Left ventricle myocardium superior (tissue), 1 donor: ENCODE measurements at regions not wholly inside any gene's neighbourhood (a gene's known extent, or its start where the extent isn't known, plus 50 kb on each side); places are given as distances from the start of the nearest gene placed in this dataset.

Source experiments
- ATAC-seq: fragments of 200-7000 bp; cut with Tn5 transposase; one replicate; pipeline ENCODE4 v1.9.1; 2020; ENCODE audit warnings: mild to moderate bottlenecking, moderate library complexity
- DNase-seq: peaks from one replicate; pipeline ENCODE4 v3.0.0-alpha.2; 2020
- intact Hi-C: fragments of 100-400 bp; cut with micrococcal nuclease; formaldehyde crosslinking; loops from one replicate; pipeline ENCODE4 v1.11.0; 2022
- donor health status: DM: no; HTN: yes; CAD: no; lungs with severe emphysema.

DNA sequence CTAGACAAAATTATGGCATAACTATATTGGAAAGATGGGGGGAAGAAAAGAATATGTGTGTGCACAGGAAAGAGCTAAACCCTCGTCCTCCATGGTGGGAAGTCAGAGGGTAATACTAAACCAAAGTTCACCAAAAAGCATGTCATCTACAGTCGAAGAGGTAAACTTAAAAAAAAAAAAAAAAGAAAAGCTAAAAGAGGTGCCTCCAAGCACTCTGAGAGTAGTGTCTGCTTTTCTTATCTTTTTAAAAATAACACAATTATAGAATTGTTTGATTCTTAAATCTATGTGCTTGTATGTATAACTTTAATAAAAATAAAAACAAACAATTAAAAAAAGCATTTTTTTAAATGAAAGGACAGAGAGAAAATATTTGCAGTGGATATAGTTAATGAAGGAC, 77.3 kb upstream of the MYCN start:
- no peak for ATAC-seq
- intact Hi-C loops: no loop called here
- DNase-seq: no peak

DNA sequence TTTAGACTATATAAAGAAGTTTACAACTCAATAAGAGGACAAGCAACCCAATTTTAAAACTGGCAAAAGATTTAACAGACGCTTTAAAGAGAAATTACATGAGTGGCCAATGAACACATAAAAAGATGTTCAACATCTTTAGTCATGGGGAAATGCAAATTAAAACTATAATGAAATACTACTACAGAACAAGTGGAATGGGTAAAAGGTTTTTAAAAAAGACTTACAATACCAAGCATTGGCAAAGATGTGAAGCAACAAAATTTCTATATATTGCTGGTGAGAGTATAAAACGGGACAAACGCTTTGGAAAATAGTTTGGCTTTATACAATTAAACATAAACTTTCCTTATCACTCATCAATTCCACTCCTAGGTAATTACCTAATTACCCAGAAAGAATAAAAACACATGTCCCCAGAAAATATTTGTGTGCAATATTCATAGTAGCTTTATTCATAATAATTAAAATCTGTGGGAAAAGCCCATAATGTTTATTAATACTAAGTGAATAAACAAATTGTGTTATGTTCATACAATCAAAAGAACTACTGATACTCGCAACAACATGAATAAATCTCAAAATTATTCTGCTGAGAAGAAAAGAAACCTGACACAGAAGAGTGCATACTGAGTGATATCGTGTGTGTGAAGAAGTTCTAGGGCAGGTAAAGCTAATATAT, 76.7 kb upstream of the MYCN start:
- intact Hi-C loops: no loop called here
- ATAC-seq: no peak
- no peak for DNase-seq

DNA sequence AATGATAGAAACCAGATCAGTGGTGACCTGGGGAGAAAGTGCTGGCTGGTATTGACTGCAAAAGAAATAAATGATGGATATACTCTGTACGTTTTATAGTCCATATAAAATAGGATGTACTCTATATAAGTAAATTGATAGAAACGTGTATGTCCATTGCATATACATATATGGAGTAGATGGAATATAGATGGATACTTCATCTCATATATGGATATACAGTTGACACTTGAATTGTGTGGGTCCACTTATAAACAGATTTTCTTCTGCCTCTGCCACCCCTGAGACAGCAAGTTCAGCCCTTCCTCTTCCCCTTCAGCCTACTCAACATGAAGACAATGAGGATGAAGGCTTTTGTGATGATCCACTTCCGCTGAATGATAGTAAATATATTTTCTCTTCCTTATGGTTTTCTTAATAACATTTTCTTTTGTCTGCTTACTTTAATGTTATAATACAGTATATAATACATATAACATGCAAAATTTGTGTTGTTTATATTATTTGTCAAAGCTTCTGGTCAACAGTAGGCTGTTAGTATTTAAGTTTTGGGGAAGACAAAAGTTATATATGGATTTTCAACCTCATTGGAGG, 76.1 kb upstream of the MYCN start:
- no peak for DNase-seq
- no peak for ATAC-seq
- intact Hi-C loops: no loop called here

DNA sequence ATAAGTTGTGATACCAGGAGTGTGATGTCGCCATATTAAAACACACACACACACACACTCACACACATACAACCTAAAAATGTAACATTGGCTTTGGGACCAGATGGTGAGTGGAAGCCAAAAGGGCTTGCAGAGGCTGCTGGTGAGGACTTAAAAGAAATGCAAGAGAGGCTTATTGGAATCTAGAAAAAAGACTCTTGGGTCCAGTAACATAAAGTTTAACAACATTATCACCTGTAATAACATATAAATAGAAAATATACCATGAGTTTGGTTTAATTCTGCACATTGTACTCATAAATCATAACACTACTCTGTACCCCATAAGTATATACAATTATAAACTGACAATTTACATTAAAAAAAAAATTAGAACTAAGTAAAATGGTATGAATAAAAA, 74.4 kb upstream of the MYCN start:
- intact Hi-C loops: no loop called here
- DNase-seq: no peak
- ATAC-seq: no peak

DNA sequence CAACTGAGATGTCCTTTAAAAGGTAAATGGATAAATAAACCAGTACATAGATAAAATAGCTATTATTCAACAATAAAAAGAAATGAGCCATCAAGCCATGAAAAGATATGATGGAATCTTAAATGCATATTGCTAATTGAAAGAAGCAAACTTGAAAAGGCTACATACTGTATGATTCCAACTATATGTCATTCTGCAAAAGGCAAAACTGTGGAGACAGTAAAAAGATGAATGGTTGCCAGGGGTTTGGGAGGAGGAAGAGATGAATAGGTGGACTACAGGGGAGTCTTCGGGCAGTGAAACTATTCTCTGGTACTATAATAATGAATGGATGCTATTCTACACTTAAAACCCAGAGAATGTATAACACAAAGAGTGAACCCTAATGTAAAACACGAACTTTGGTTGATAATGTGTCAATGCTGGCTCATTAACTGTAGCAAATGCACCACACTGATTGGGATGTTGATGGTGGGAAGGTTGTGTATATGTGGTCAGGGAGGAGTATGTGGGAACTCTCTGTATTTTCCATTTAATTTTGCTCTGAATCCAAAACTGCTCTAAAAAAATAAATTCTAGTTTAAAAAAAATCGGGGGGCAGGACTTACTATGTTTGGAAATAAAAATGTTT, 73.7 kb upstream of the MYCN start:
- no peak for ATAC-seq
- intact Hi-C loops: no loop called here
- no peak for DNase-seq

DNA sequence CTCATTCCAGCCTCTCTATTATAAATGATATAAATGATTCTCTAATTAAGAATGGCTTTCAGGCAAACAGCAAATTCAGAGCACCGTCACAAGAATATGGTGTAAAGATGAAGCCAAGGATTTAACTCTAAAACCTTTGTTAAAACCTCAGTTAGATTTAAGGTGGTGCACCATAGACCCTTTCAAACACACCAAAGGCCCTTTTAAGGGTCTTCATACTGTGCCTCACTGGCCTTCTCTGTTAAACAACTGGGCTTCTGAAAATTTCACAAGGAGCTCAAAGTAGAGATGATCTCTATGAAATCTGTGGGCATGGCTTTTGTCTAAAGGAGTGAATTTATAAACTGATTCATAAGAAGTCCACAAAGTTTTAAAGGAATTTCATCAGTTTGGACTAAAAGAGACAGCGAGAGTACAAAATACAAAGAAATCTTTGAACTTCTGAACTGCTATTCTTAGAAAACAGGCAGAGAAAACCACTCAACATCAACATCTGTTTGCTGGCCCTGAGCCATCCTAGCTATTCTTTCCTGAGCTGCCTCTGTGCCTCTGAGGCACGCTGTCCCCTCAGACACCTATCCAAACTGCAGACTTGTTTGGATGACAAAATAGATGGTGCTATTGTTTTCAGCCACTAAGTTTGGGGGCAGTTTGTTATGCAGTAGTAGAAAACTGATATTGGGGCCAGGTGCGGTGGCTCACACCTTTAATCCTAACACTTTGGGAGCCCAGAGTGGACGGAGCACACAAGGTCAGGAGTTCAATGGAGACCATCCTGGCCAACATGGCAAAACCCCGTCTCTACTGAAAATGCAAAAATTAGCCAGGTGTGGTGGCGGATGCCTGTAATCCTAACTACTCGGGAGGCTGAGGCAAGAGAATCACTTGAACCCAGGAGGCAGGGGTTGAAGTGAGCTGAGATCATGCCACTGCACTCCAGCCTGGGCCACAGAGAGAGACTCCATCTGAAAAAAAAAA, 72.9 kb upstream of the MYCN start:
- ATAC-seq: no peak
- intact Hi-C loops: no loop called here
- no peak for DNase-seq

DNA sequence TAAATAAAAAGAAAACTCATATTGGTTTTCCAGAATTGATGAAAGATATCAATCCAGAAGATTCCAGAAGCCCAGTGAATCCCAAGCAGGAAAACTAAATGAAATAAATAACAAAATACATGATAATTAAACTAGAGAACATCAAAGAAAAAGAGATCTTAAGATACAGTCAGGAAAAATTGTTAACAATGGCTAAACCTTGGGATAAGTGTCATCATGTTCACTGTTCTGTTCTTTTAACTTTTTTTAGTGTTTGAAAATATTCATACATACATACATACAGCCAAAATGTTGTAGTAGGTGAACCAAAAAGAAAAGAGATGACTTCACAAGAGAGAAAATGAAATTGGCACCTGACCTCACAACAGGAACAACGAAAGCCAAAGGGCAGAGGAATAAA, 72.2 kb upstream of the MYCN start:
- intact Hi-C loops: no loop called here
- no peak for DNase-seq
- ATAC-seq: no peak

DNA sequence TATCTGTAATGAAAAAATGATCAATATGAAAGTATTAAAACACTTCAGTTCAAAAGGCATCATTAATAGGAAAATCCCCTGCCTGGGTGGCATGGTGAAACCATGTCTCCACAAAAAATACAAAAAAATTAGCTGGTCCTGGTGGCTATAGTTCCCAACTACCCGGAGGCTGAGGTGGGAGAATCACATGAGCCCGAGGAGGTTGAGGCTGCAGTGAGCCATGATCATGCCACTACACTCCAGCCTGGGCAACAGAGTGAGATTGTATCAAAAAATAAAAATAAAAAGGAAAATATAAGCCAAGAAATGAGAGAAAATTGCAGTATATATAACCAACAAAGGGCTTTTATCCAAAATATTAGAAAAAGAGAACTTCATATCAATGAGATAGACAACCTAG, 71.6 kb upstream of the MYCN start:
- ATAC-seq (no peak), DNase-seq (no peak)
- intact Hi-C loops: no loop called here

DNA sequence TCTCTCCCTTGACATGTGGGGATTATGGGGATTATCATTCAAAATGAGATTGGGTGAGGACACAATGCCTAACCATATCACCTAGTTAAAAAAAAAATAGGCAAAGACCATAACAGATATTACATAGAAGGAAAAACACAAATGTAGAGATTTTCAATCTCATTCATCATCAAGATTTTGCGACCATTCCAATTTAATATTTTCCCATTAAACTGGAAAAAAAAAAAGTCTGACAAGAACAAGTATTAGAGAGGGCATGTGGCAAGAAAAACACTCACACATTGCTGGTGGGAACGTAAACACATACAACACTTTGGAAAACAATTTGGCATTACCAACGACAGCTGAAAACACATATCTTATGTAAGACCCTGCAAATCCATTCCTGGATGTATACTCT, 71.0 kb upstream of the MYCN start:
- ATAC-seq (no peak), DNase-seq (no peak)
- intact Hi-C loops: no loop called here

DNA sequence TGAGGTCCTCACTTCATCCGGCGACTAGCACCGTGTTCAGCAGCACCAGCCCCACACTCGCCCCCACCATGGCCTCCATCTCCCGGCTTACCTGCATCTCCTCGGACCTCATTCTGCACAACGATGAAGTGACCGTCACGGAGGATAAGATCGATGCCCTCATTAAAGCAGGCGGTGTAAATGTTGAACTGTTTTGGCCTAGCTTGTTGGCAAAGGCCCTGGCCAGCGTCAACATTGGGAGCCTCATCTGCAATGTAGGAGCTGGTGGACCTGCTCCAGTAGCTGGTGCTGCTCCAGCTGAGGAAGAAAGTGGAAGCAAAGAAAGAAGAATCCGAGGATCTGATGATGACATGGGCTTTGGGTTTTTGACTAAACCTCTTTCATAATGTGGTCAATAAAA, 70.5 kb upstream of the MYCN start:
- DNase-seq (no peak), ATAC-seq (no peak)
- intact Hi-C loops: no loop called here

DNA sequence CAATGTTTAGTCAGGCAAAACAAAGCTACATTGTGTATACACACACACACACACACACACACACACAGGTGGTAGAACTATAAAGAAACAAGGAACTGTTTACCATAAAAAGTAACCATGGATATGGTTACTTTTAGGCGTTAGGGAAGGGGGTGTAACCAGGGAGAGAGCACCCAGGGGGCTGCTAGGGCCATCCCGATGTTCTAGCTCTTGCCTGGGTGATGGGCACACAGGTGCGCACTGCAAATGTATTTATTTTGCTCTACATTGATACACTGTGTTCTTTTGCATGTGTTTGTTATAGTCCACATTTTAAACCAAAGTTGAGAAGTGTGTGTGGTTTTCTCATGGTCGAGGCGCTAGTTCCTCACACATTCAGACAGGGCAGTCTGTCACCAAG, 69.8 kb upstream of the MYCN start:
- ATAC-seq: no peak
- intact Hi-C loops: no loop called here

DNA sequence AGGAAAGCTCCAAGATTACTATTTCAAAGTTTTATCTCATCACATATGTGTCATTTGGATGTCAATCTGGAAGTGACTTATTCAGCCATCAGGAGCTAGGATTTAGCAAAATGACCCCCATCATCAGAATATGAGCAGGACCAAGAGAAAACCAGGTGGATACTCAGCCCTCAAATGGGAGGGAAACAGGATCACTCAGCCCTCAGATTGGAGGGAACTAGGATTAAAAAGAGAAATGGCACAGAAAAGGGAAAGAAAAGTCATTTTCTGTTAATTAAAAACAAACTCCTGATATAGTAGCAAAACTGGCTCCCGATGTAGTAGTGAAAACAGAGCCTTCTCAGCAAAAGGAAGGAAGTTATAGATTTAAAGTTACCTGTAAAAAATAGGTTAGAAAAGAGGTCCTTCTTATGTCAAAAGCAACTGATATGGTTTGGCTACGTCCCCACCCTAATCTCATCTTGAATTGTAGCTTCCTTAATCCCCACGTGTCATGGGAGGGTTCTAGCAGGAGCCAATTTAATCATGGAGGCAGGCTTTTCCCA, 69.0 kb upstream of the MYCN start:
- ATAC-seq (no peak), DNase-seq (no peak)
- intact Hi-C loops: no loop called here

More for the DNA sequence above, 69.8 kb upstream of the MYCN start:
- DNase-seq: no peak

DNA sequence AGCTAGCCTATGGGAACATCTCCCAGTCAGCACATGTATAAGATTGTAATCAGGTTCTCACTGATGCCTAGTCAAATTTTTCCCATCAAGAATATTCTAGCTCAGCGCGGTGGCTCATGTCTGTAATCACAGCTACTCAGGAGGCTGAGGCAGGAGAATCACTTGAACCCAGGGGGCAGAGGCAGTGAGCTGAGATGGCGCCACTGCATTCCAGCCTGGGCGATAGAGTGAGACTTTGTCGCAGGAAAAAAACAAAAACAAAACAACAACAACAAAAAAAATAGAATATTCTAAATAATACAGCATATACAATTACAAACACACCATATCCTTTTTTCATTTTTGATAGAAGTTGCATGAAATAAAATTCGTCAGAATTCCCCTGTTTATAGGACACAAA, 67.5 kb upstream of the MYCN start:
- ATAC-seq: no peak

DNA sequence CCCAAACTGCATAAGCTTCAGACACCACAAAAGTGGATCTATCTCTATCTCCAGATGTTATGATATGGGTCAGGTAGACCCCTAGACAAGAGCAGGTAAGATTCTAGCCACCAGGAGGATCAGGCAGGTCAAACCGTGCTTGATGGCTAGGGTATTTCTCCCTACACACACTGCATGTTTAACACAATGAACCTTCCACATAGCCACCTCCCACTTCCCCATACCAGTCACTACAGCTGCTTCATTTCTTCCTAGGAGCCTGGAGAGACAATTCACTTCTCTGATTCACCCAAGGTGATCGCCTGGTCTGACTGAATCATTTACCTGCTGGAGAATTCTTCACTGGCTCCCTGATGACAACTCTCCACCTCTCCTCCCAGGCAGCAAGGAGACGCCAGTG, 66.0 kb upstream of the MYCN start:
- no peak for ATAC-seq

More for the DNA sequence above, 67.5 kb upstream of the MYCN start:
- intact Hi-C loops: no loop called here
- no peak for DNase-seq

DNA sequence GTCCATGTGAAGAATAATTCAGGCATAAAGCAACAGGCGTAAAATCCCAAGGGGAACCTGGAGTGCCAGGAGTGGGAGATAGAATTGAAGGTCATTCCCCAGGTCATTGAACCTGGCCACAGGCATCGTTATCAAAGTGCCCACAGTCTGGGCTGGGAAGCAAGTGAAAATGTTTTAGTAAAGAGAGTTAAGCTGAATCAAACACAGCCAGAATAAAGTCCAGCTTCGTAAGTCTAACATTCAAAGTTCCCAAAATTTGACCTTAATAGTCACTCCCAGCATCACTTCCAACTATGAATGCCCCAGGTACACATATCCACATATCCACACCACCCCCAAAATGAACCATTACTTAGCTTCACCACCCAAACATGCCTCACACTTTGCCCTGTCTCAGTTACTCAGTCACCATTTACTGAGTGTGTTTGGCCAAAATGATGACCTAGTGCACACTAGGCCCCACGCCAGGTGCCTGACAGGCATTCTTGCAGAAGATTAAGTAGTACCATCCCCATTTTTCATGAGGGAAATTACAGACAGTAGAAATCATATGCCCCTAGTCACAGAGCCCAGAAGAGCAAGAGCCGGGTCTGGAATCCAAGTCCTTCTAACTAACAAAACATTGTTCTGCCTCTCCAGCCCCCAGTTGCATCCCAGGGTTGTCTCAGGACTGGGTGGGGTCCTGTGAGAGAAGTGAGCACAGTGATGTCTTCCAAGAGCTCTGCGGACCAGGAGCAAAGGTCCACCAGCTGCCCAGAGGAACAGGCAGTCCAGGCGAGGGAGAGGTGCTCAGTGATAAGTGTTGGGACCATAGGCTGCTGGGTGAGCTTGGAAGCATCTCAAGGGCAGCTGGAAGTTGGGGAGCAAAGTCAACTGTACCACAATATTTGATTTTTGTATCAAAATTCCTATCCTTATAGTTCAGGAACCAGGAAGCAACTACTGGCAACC, 65.2 kb upstream of the MYCN start:
- intact Hi-C loops: no loop called here
- DNase-seq (no peak), ATAC-seq (no peak)

More for the DNA sequence above, 66.0 kb upstream of the MYCN start:
- intact Hi-C loops: no loop called here
- DNase-seq: no peak

DNA sequence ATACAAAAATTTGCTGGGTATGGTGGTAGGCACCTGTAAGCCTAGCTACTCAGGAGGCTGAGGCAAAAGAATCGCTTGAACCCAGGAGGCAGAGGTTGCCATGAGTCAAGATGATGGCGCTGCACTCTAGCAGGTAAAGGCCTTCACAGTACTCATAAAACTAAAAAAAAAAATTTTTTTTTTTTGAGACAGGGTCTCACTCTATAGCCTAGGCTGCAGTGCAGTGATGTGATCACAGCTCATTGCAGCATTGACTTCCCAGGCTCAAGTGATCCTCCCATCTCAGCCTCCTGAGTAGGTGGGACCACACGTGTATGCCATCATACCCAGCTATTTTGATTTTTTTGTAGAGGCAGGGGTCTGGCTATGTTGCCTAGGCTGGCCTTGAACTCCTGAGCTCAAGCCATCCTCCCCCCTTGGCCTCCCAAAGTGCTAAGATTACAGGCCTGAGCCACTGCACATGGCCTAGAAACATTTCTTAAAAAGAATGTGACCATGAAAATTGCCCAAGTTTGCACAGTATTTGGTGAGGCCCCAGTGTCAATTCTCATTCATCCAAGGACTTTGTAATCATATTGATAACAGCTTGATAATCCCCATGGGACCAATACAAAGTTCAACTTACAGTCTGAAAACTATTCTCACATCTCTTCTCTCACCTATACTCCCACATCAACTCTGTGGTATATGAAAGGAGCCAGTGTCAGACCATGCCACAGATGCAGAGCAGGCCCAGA, 64.2 kb upstream of the MYCN start:
- DNase-seq (no peak), ATAC-seq (no peak)
- intact Hi-C loops: no loop called here

DNA sequence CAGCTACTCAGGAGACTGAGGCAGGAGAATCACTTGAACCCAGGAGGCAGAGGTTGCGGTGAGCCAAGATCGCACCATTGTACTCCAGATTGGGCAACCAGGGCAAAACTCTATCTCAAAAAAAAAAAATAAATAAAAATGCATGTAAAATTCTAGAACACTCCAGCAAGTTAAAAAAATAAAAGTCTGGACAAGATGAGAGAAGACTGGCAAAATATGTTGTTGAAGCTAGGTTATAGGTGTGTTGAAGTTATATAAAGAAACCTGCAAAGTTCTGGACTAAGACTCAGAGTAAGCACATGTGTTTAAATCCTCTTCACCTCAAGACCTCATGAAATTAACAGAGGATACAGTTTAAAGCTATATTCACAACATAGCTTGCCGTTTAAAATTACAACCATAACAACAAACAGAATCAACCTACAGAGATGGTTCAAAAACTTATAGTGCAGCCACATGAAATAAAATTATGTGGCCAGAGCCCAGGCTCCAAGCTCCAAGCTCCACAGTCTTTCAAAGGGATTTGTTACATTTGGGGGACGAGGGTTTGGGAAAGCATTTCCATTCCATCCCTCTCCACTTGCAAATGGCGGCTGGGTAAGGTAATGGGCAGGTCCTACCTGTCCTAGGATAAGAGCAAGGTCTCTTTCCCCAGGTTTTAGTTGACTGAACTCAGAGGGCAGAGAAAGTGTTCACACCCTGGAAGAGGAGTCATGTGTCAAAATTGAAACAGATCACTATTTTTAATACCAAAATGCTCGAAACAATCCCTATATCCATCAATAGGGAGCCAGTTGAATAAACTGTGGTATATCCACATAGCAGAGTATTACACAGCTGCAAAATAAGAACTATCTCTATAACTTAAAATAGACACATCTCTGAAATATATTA, 59.9 kb upstream of the MYCN start:
- ATAC-seq: no peak
- no peak for DNase-seq
- intact Hi-C loops: no loop called here
